Motor neuron (in vitro differentiated cells): ENCODE measurements at regions not wholly inside any gene's neighbourhood (a gene's known extent, or its start where the extent isn't known, plus 50 kb on each side); places are given as distances from the start of the nearest gene placed in this dataset.
"Not testable (repeated sequence)": the region's sequence is repeated elsewhere in the genome, so short reads cannot be mapped to it uniquely, and the experiment has no call there.

Source experiments
- ATAC-seq, 8 experiments: fragments of 200-7000 bp; cut with Tn5 transposase; replicated peaks in 6 of 8; 2 replicates each; pipeline ENCODE4 v1.8.0; 2021; ENCODE audit warnings: mild to moderate bottlenecking in 8 of 8, moderate library complexity in 8 of 8
- H3K27ac ChIP-seq, 2 donors: fragments of 250-450 bp; sonication (Bioruptor Pico); 2 replicates each; pipeline ENCODE4 v1.9.0; 2021; ENCODE audit warnings: antibody characterized with exemption in 2 of 2, mild to moderate bottlenecking in 2 of 2, moderate library complexity in 1 of 2
- H3K4me1 ChIP-seq, 2 donors: fragments of 250-450 bp; sonication (Bioruptor Pico); replicated peaks in 1 of 2; 2 replicates each; pipeline ENCODE4 v1.6.1; 2021; ENCODE audit warnings: antibody characterized with exemption in 2 of 2, mild to moderate bottlenecking in 2 of 2, moderate library complexity in 1 of 2
- H3K4me3 ChIP-seq, 5 donors: fragments of 250-450 bp; sonication (Bioruptor Pico); 2 replicates each; pipeline ENCODE4 v1.9.0; 2021; ENCODE audit warnings: antibody characterized with exemption in 5 of 5, mild to moderate bottlenecking in 5 of 5, moderate library complexity in 4 of 5
- WGBS, 10 experiments: fragments of 450-650 bp; shearing (Covaris generic); methylation state at CpG; one replicate each; pipeline ENCODE4 v1.0.0; 2022; 5-methylcytosine and 5-hydroxymethylcytosine counted together
- in situ Hi-C, 9 experiments: fragments of 400-800 bp; cut with MboI; loops; one replicate each; pipeline ENCODE4 v1.15.0; 2021; ENCODE audit warnings: low sequenced_read_pairs in 9 of 9, low pct_unique_long_range_greater_than_20kb in 2 of 9; ENCODE audit not compliant: unreplicated experiment in 9 of 9

- 50 to 100% (median 81%) methylated on average over 1 to 9 of the region's 9 CpGs for WGBS, 10 experiments
- Histone ChIP-seq H3K27ac (no peak overlapping the region), H3K4me3 (no peak overlapping the region), H3K4me1 (peaks cover 7 to 31% of the 10 kb centered on the region in 2 donors)
- in situ Hi-C loops, result no loop called here
- peak in 2 of 8 experiments; percentile 60 to 64 for ATAC-seq
Measured at GRCh38 chr5:56412601-56413379, 179.7 kb upstream of the ANKRD55 start.

- Histone ChIP-seq H3K4me3 (no peak overlapping the region), H3K27ac (no peak overlapping the region), H3K4me1 (peaks cover 7 to 40% of the 10 kb centered on the region in 2 donors)
- ATAC-seq, result no peak
- in situ Hi-C loops, result no loop called here
- WGBS, 10 experiments, result 80 to 100% (median 94%) methylated on average over 1 to 6 of the region's 6 CpGs; no CpG with 5 or more reads in 3 of the 10 experiments
Measured at GRCh38 chr5:56410696-56411095, 177.6 kb upstream of the ANKRD55 start.

GRCh38 chr5:56409331-56410190 is 176.4 kb upstream of the ANKRD55 start:
- Histone ChIP-seq H3K27ac (no peak overlapping the region), H3K4me1 (peaks cover 12 to 47% of the 10 kb centered on the region in 2 donors), H3K4me3 (no peak overlapping the region)
- ATAC-seq, result peak in 3 of 8 experiments; percentile 94 to 95 (median 95)
- WGBS, 10 experiments, result 9 to 93% (median 78%) methylated on average over 2 to 11 of the region's 13 CpGs
- in situ Hi-C loops, result no loop called here

- H3K4me1 ChIP-seq, result peaks cover 17 to 29% of the 10 kb centered on the region in 2 donors
- WGBS, 10 experiments, result 8 to 100% (median 67%) methylated on average over 1 to 2 of the region's 2 CpGs; no CpG with 5 or more reads in 2 of the 10 experiments
- H3K4me3 ChIP-seq, result no peak overlapping the region
- H3K27ac ChIP-seq, result no peak overlapping the region
- ATAC-seq, result no peak
- in situ Hi-C loops, result no loop called here
Measured at GRCh38 chr5:56406838-56407237, 173.7 kb upstream of the ANKRD55 start.

GRCh38 chr5:56406221-56406620 is 173.1 kb upstream of the ANKRD55 start:
- H3K4me3 ChIP-seq, result no peak overlapping the region
- in situ Hi-C loops, result no loop called here
- no peak overlapping the region for H3K27ac ChIP-seq
- WGBS, 10 experiments, result 0 to 71% (median 20%) methylated on average over 1 of the region's 1 CpG; no CpG with 5 or more reads in 1 of the 10 experiments
- ATAC-seq, result no peak
- H3K4me1 ChIP-seq, result peaks cover 17 to 29% of the 10 kb centered on the region in 2 donors

GRCh38 chr5:56405116-56405908 is 172.2 kb upstream of the ANKRD55 start:
- 0 to 87% (median 51%) methylated on average over 1 to 4 of the region's 4 CpGs for WGBS, 10 experiments

GRCh38 chr5:56402266-56403220 is 169.4 kb upstream of the ANKRD55 start:
- Histone ChIP-seq H3K27ac (no peak overlapping the region), H3K4me1 (peaks cover 17 to 29% of the 10 kb centered on the region in 2 donors), H3K4me3 (no peak overlapping the region)
- in situ Hi-C loops, result no loop called here
- 0 to 83% (median 29%) methylated on average over 1 to 7 of the region's 7 CpGs for WGBS, 10 experiments
- ATAC-seq, result peak in 5 of 8 experiments; percentile 32 to 76 (median 43)

More at GRCh38 chr5:56405116-56405908, 172.2 kb upstream of the ANKRD55 start:
- Histone ChIP-seq H3K4me3 (no peak overlapping the region), H3K4me1 (peaks cover 17 to 29% of the 10 kb centered on the region in 2 donors), H3K27ac (no peak overlapping the region)
- in situ Hi-C loops, result no loop called here
- ATAC-seq, result peak in 3 of 8 experiments; percentile 41 to 59 (median 47)

GRCh38 chr5:56397796-56398195 is 164.7 kb upstream of the ANKRD55 start:
- WGBS, 10 experiments, result no CpG with 5 or more reads among the region's 24 CpGs
- H3K4me3 ChIP-seq, ATAC-seq, H3K4me1 ChIP-seq, H3K27ac ChIP-seq, in situ Hi-C loops: not testable (repeated sequence)

- Histone ChIP-seq H3K4me1 (no peaks in the 10 kb centered on the region), H3K4me3 (no peak overlapping the region), H3K27ac (no peak overlapping the region)
- in situ Hi-C loops, result no loop called here
- no peak for ATAC-seq
Measured at GRCh38 chr5:56396634-56397033, 163.5 kb upstream of the ANKRD55 start.

- no peak overlapping the region for H3K27ac ChIP-seq
- WGBS, 10 experiments, result 34 to 100% (median 100%) methylated on average over 1 to 2 of the region's 2 CpGs; no CpG with 5 or more reads in 3 of the 10 experiments
- ATAC-seq, result no peak
- no peaks in the 10 kb centered on the region for H3K4me1 ChIP-seq
- no peak overlapping the region for H3K4me3 ChIP-seq
- in situ Hi-C loops, result no loop called here
Measured at GRCh38 chr5:56389261-56389660, 156.1 kb upstream of the ANKRD55 start.

- Histone ChIP-seq H3K4me3 (no peak overlapping the region), H3K27ac (no peak overlapping the region), H3K4me1 (no peaks in the 10 kb centered on the region)
- in situ Hi-C loops, result no loop called here
- peak in 1 of 8 experiments; percentile 25 for ATAC-seq
- WGBS, 10 experiments, result 33 to 100% (median 71%) methylated on average over 1 of the region's 1 CpG; no CpG with 5 or more reads in 4 of the 10 experiments
Measured at GRCh38 chr5:56388229-56388985, 155.3 kb upstream of the ANKRD55 start.
